T-cell (primary cell): ENCODE measurements at regions not wholly inside any gene's neighbourhood (a gene's known extent, or its start where the extent isn't known, plus 50 kb on each side); places are given as distances from the start of the nearest gene placed in this dataset.

Experiments used
- ATAC-seq, 4 experiments: fragments of 200-7000 bp in 3 of 4; fragments of 150-1000 bp in 1 of 4; cut with Tn5 transposase; replicated peaks in 1 of 4; 1 replicate in 3 of 4; 2 replicates in 1 of 4; pipeline ENCODE4 v1.10.0; 2021; ENCODE audit warnings: moderate library complexity in 3 of 4, mild to moderate bottlenecking in 2 of 4, moderate number of reproducible peaks in 1 of 4
- CTCF ChIA-PET, 2 donors: fragments of 300-600 bp; sonication (Branson Sonifier 250); formaldehyde crosslinking; loops; one replicate each; lab custom pipeline; 2022; ENCODE audit warnings: antibody characterized with exemption in 2 of 2; lab: Charles Lee
- POLR2A ChIA-PET, 2 donors: fragments of 300-600 bp; sonication (Branson Sonifier 250); formaldehyde crosslinking; loops; one replicate each; lab custom pipeline; 2022; ENCODE audit warnings: antibody characterized with exemption in 2 of 2; lab: Charles Lee
- DNase-seq, 35 experiments: peaks; one replicate each; pipeline versions ENCODE4 v3.0.0 to v3.0.0-alpha.2; 2013 to 2023
- H3K27ac ChIP-seq: one replicate; pipeline ENCODE4 v1.5.1; 2013; ENCODE audit warnings: low read length
- H3K27me3 ChIP-seq, 2 experiments: replicated peaks in 1 of 2; 1 replicate in 1 of 2; 2 replicates in 1 of 2; pipeline versions ENCODE4 v1.6.1 to v1.7.0; 2013; ENCODE audit warnings: low read length in 1 of 2, mixed read lengths in 1 of 2; ENCODE audit not compliant: control insufficient read depth in 2 of 2, insufficient read depth in 2 of 2; ENCODE audit errors: extremely low read depth in 1 of 2
- H3K36me3 ChIP-seq, 2 donors: 1 replicate in 1 of 2; 2 replicates in 1 of 2; pipeline versions ENCODE4 v1.6.1 to v1.7.0; 2013; ENCODE audit warnings: low read length in 1 of 2; ENCODE audit not compliant: control insufficient read depth in 2 of 2, insufficient read depth in 1 of 2; ENCODE audit errors: extremely low read depth in 1 of 2
- H3K4me1 ChIP-seq, 2 experiments: 1 replicate in 1 of 2; 2 replicates in 1 of 2; pipeline versions ENCODE4 v1.6.1 to v1.7.0; 2013; ENCODE audit warnings: low read length in 2 of 2, mixed read lengths in 1 of 2; ENCODE audit not compliant: insufficient read depth in 2 of 2, control insufficient read depth in 1 of 2; ENCODE audit errors: extremely low read depth in 1 of 2
- H3K4me3 ChIP-seq, 2 donors: 1 replicate in 1 of 2; 2 replicates in 1 of 2; pipeline versions ENCODE4 v1.5.1 to v1.7.0; 2013; ENCODE audit warnings: mild to moderate bottlenecking in 2 of 2, low read length in 1 of 2, moderate library complexity in 1 of 2; ENCODE audit not compliant: control insufficient read depth in 1 of 2; ENCODE audit errors: extremely low read depth in 1 of 2
- H3K9me3 ChIP-seq: 2 replicates; pipeline ENCODE4 v1.7.0; 2013
- H3K27ac Mint-ChIP-seq, 2 donors: one replicate each; pipeline ENCODE4 v1.8.0; 2020 to 2021; ENCODE audit warnings: mild to moderate bottlenecking in 2 of 2, mixed read lengths in 2 of 2
- H3K27me3 Mint-ChIP-seq, 2 donors: one replicate each; pipeline ENCODE4 v1.8.0; 2021 to 2022; ENCODE audit warnings: mixed read lengths in 2 of 2
- H3K36me3 Mint-ChIP-seq: one replicate; pipeline ENCODE4 v1.8.0; 2021; ENCODE audit warnings: mixed read lengths
- H3K4me1 Mint-ChIP-seq, 3 donors: one replicate each; pipeline ENCODE4 v1.8.0; 2020 to 2022; ENCODE audit warnings: mixed read lengths in 3 of 3, mild to moderate bottlenecking in 1 of 3
- H3K4me3 Mint-ChIP-seq, 3 donors: one replicate each; pipeline ENCODE4 v1.8.0; 2020 to 2022; ENCODE audit warnings: mild to moderate bottlenecking in 3 of 3, mixed read lengths in 3 of 3, moderate library complexity in 3 of 3
- H3K9me3 Mint-ChIP-seq, 3 donors: one replicate each; pipeline ENCODE4 v1.8.0; 2020 to 2022; ENCODE audit warnings: mixed read lengths in 3 of 3
- WGBS: methylation state at CpG from one replicate; pipeline ENCODE4 v1.1.5; 2013; ENCODE audit warnings: missing lambda C conversion rate; ENCODE audit not compliant: insufficient coverage; 5-methylcytosine and 5-hydroxymethylcytosine counted together

GRCh38 chr4:41879552-41879951 lies 55.7 kb upstream of the TMEM33 start:
- Mint-ChIP-seq H3K27me3 (peaks cover 59 to 79% of the 10 kb centered on the region in 2 donors), H3K4me3 (peak overlapping the region in 1 of 3 donors; percentile 69), H3K4me1 (peaks cover 25 to 32% (median 31%) of the 10 kb centered on the region in 3 donors), H3K36me3 (no peaks in the 10 kb centered on the region), H3K27ac (no peak overlapping the region), H3K9me3 (no peaks in the 10 kb centered on the region)
- no peak overlapping the region for H3K27ac ChIP-seq
- no peaks in the 10 kb centered on the region for H3K36me3 ChIP-seq
- H3K27me3 ChIP-seq: peaks cover 22 to 57% of the 10 kb centered on the region in 2 experiments
- ChIA-PET CTCF (interaction anchor here in 1 of 2 donors (0.6 to 0.7 kb wide), 2 partner anchors 9 to 602 kb away, joined by 3 to 7 read pairs; no protein-coding TSS in a partner anchor), POLR2A (no interaction called here)
- 16% methylated on average over 5 of the region's 12 CpGs for WGBS
- DNase-seq (no peak), ATAC-seq (no peak)
- H3K4me1 ChIP-seq: peaks cover 0 to 32% of the 10 kb centered on the region in 2 experiments
- no peaks in the 10 kb centered on the region for H3K9me3 ChIP-seq
- no peak overlapping the region for H3K4me3 ChIP-seq

GRCh38 chr4:41878991-41879491 lies 56.2 kb upstream of the TMEM33 start:
- H3K9me3 ChIP-seq: no peaks in the 10 kb centered on the region
- DNase-seq (no peak), ATAC-seq (no peak)
- no peak overlapping the region for H3K4me3 ChIP-seq
- ChIA-PET POLR2A (no interaction called here), CTCF (interaction anchor here in 1 of 2 donors (0.6 kb wide), 1 partner anchor 602 kb away, joined by 7 read pairs; no protein-coding TSS in a partner anchor)
- peaks cover 30 to 32% (median 31%) of the 10 kb centered on the region in 3 donors for H3K4me1 Mint-ChIP-seq
- no peaks in the 10 kb centered on the region for H3K36me3 ChIP-seq
- H3K27me3 Mint-ChIP-seq: peaks cover 62 to 83% of the 10 kb centered on the region in 2 donors
- H3K27me3 ChIP-seq: peaks cover 22 to 63% of the 10 kb centered on the region in 2 experiments
- H3K9me3 Mint-ChIP-seq: no peaks in the 10 kb centered on the region
- H3K4me3 Mint-ChIP-seq: no peak overlapping the region
- H3K36me3 Mint-ChIP-seq: no peaks in the 10 kb centered on the region
- peaks cover 0 to 32% of the 10 kb centered on the region in 2 experiments for H3K4me1 ChIP-seq
- H3K27ac Mint-ChIP-seq: no peak overlapping the region
- H3K27ac ChIP-seq: no peak overlapping the region
- 8% methylated on average over 10 of the region's 25 CpGs for WGBS

- Mint-ChIP-seq H3K27me3 (peaks cover 67 to 88% of the 10 kb centered on the region in 2 donors), H3K4me3 (no peak overlapping the region), H3K36me3 (no peaks in the 10 kb centered on the region), H3K4me1 (peaks cover 34 to 37% (median 36%) of the 10 kb centered on the region in 3 donors), H3K27ac (no peak overlapping the region), H3K9me3 (no peaks in the 10 kb centered on the region)
- Histone ChIP-seq H3K9me3 (no peaks in the 10 kb centered on the region), H3K27me3 (peaks cover 22 to 69% of the 10 kb centered on the region in 2 experiments), H3K36me3 (no peaks in the 10 kb centered on the region), H3K4me1 (peaks cover 0 to 32% of the 10 kb centered on the region in 2 experiments), H3K4me3 (no peak overlapping the region), H3K27ac (no peak overlapping the region)
- ATAC-seq: no peak
- 21% methylated on average over 31 of the region's 41 CpGs for WGBS
- ChIA-PET POLR2A (interaction anchor here in 1 of 2 donors (0.5 kb wide), 1 partner anchor 116 kb away, joined by 3 read pairs; no protein-coding TSS in a partner anchor), CTCF (interaction anchor here in 1 of 2 donors (1.0 kb wide), 1 partner anchor 597 kb away, joined by 3 read pairs; no protein-coding TSS in a partner anchor)
- DNase-seq: no peak
These were observed 56.9 kb upstream of the TMEM33 start for GRCh38 chr4:41878170-41878969.

- H3K36me3 Mint-ChIP-seq: no peaks in the 10 kb centered on the region
- ChIA-PET POLR2A (interaction anchor here in 1 of 2 donors (0.7 kb wide), 1 partner anchor 883 kb away, joined by 6 read pairs; no protein-coding TSS in a partner anchor), CTCF (interaction anchor here (0.7 kb wide), 3 partner anchors 9 to 598 kb away, joined by 3 to 6 read pairs (median 4); no protein-coding TSS in a partner anchor)
- no peak overlapping the region for H3K27ac ChIP-seq
- peaks cover 30 to 43% (median 37%) of the 10 kb centered on the region in 3 donors for H3K4me1 Mint-ChIP-seq
- peaks cover 0 to 24% of the 10 kb centered on the region in 2 experiments for H3K4me1 ChIP-seq
- H3K9me3 ChIP-seq: no peaks in the 10 kb centered on the region
- H3K27ac Mint-ChIP-seq: no peak overlapping the region
- H3K27me3 ChIP-seq: peaks cover 31 to 68% of the 10 kb centered on the region in 2 experiments
- 51% methylated on average over 6 of the region's 7 CpGs for WGBS
- no peak overlapping the region for H3K4me3 ChIP-seq
- H3K9me3 Mint-ChIP-seq: no peaks in the 10 kb centered on the region
- peaks cover 77 to 92% of the 10 kb centered on the region in 2 donors for H3K27me3 Mint-ChIP-seq
- no peaks in the 10 kb centered on the region for H3K36me3 ChIP-seq
- no peak for ATAC-seq
- DNase-seq: no peak
- no peak overlapping the region for H3K4me3 Mint-ChIP-seq
These were observed 58.0 kb upstream of the TMEM33 start for GRCh38 chr4:41877020-41877796.

GRCh38 chr4:41874873-41875272 lies 60.4 kb upstream of the TMEM33 start:
- Mint-ChIP-seq H3K4me3 (no peak overlapping the region), H3K9me3 (no peaks in the 10 kb centered on the region), H3K27ac (no peak overlapping the region), H3K36me3 (no peaks in the 10 kb centered on the region), H3K27me3 (peaks cover 81 to 89% of the 10 kb centered on the region in 2 donors), H3K4me1 (peaks cover 13 to 25% (median 21%) of the 10 kb centered on the region in 3 donors)
- CTCF ChIA-PET: interaction anchor here in 1 of 2 donors (0.7 kb wide), 1 partner anchor 9 kb away, joined by 3 read pairs; no protein-coding TSS in a partner anchor
- DNase-seq (no peak), ATAC-seq (no peak)
- Histone ChIP-seq H3K27ac (no peak overlapping the region), H3K27me3 (peaks cover 40 to 46% of the 10 kb centered on the region in 2 experiments), H3K9me3 (no peaks in the 10 kb centered on the region), H3K4me3 (no peak overlapping the region), H3K36me3 (no peaks in the 10 kb centered on the region), H3K4me1 (peaks cover 0 to 1% of the 10 kb centered on the region in 2 experiments)
- POLR2A ChIA-PET: no interaction called here

- Mint-ChIP-seq H3K27me3 (peaks cover 78 to 88% of the 10 kb centered on the region in 2 donors), H3K36me3 (no peaks in the 10 kb centered on the region), H3K4me3 (no peak overlapping the region), H3K27ac (no peak overlapping the region), H3K9me3 (no peaks in the 10 kb centered on the region), H3K4me1 (peaks cover 9 to 25% (median 16%) of the 10 kb centered on the region in 3 donors)
- Histone ChIP-seq H3K36me3 (no peaks in the 10 kb centered on the region), H3K9me3 (no peaks in the 10 kb centered on the region), H3K27me3 (peaks cover 40 to 41% of the 10 kb centered on the region in 2 experiments), H3K4me3 (no peak overlapping the region), H3K27ac (no peak overlapping the region), H3K4me1 (no peaks in the 10 kb centered on the region)
- ChIA-PET POLR2A (no interaction called here), CTCF (no interaction called here)
- no peak for DNase-seq
- WGBS: 42% methylated on average over 5 of the region's 7 CpGs
- no peak for ATAC-seq
These were observed 60.8 kb upstream of the TMEM33 start for GRCh38 chr4:41874398-41874797.
